GM12872 (cell line): ENCODE measurements at regions not wholly inside any gene's neighbourhood (a gene's known extent, or its start where the extent isn't known, plus 50 kb on each side); places are given as distances from the start of the nearest gene placed in this dataset.

ENCODE experiments used
- TF ChIP-seq, protein P1 (sequence below): IDR thresholded peaks from 3 replicates; pipeline ENCODE4 v1.5.1; 2011; ENCODE audit warnings: low read depth, mild to moderate bottlenecking, low read length, moderate library complexity; ENCODE audit not compliant: insufficient read depth

DNA sequence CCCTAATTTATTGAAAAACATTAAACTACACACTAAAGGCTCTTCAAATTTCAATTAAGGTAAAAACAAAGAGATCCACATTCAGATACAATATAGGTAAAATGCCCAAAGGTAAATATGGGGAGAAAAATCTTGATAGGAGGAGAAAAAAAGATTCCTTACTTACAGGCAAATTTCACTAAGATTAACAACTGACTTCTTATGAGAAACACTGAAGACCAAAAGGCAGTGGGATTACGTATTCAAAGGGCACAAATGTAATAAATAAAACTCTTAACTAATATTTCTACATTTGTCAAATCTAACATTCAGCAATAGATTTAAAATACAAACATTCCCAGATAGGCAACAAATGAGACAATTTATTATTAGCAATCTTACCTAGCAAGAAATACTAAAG is 829.3 kb downstream of the SH3BGRL start:
- TF ChIP-seq, protein P1, sequence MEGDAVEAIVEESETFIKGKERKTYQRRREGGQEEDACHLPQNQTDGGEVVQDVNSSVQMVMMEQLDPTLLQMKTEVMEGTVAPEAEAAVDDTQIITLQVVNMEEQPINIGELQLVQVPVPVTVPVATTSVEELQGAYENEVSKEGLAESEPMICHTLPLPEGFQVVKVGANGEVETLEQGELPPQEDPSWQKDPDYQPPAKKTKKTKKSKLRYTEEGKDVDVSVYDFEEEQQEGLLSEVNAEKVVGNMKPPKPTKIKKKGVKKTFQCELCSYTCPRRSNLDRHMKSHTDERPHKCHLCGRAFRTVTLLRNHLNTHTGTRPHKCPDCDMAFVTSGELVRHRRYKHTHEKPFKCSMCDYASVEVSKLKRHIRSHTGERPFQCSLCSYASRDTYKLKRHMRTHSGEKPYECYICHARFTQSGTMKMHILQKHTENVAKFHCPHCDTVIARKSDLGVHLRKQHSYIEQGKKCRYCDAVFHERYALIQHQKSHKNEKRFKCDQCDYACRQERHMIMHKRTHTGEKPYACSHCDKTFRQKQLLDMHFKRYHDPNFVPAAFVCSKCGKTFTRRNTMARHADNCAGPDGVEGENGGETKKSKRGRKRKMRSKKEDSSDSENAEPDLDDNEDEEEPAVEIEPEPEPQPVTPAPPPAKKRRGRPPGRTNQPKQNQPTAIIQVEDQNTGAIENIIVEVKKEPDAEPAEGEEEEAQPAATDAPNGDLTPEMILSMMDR, result no peak

DNA sequence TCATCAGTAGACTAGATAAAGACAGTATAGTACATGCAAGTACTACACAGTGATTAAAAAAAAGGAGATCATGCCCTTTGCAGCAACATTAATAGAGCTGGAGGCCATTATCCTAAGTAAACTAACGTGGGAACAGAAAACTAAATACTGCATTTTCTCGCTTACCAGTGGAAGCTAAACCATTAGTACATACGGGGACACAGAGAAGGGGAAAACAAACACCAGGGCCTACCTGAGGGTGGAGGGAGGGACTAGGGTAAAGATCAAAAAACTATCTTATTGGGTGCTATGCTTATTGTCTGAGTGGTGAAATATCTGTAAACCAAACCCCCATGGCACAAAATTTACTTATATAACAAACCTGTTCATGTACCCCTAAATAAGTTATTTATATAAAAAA is 836.9 kb downstream of the SH3BGRL start:
- TF ChIP-seq, protein P1, result no peak

DNA sequence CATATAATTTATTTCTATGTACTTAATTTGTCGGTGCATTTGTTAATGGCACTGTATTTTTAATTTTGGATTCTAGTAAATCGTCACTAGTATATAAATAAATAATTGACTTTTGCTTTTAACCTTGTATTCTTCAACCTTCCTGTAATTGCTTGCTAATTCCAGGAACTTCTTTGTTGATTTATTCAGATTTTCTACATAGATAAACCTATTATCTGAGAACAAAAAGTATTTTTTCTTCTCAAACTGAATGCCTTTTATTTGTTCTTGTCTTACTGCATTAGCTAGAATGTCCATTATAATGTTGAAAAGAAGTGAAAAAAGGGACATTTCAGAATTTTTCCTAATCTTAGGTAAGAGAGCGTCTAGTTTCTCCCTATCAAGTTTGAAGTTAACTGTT is 839.1 kb downstream of the SH3BGRL start:
- TF ChIP-seq, protein P1, result no peak

DNA sequence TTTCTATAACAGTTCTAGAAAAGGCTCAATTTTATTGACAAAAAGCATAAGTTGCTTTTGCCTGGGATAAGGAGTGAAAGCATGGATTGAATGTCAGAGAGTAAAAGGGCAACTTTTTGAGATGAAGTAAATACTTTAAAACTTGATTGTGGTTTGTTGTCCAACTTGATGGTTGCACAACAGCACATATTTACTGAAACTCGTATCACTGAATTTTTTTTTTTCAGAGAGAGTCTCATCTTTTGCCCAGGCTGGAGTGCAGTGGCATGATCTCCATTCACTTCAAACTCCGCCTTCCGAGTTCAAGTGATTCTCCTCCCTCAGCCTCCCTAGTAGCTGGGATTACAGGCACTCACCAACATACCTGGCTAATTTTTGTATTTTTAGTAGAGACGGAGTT is 856.8 kb downstream of the SH3BGRL start:
- TF ChIP-seq, protein P1, result no peak

DNA sequence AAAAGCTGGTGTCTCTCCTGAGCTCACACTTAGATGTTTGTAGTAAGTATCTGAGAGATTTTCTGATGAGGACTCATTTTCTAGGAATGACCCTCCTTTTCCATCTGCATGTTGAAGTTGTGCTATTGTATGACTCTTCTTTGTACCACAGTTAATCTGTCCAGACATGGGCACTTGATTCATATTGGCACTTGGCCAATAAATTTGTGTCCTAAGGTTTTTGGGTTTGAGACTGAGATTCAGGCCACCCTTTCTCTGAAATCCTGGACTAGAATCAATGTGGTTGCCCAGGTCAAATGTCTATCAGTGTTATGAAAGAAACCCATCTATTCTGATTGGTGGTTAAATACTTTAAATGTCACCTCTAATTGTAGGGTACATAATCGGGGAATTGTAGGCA is 869.0 kb downstream of the SH3BGRL start:
- TF ChIP-seq, protein P1, result no peak

DNA sequence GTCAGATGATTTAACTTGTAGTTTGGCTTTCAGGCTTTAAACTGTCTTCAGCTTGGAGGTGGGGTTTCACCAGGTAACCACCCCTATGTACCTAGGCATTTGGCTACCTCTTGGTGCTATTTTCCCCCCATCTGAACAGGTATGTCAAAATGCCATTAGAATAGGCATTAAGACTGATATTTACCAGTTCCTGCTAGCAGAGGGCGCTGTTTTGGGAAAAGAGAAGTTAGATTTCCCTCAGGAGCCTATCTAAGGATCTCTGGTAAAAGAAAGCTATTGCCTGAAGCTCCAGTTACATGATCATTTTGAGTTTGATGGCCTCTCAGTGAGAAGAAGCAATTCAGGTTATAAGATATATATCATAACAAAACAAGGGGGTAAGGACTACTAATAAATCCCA is 879.1 kb downstream of the SH3BGRL start:
- TF ChIP-seq, protein P1, result no peak; the same call in 2 of the 3 replicates

DNA sequence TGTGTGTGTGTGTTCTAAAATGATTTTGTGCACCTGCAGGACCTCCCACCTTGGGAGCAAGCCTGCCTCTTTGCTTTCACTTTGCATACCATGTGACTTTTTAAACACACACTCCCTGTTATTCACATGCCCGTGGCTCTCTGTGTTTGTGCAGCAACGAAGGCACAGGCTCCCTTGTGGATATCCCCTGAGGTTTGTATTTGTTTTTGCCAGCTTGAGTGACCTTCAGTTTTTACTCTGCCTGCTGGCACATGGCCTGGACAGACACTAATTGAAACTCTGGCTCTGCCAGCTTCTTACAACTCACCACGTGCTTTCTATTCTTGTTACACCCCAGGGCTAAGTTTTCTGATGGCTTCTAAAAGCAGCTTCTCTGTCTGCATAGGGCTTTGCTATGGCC is 885.8 kb downstream of the SH3BGRL start:
- TF ChIP-seq, protein P1, result no peak

DNA sequence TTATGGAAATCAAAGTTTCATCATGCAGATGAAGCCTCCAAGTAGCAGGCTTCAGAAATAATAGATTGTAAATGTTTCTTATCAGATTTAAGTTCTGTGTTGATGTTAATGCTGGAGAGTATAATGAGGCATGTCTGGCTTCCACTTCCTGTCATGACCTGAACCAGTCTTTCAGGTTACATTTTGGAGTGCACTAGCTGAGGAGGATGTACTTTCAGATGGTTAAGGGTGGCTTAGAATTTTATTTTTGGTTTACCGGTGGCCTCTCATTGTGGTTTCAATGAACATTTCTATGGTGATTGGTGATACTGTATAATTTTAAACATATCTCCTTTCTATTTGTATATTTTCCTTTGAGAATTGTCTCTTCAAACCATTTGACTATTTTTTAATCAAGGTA is 890.4 kb downstream of the SH3BGRL start:
- TF ChIP-seq, protein P1, result no peak
